RWPE2 (cell line): ENCODE measurements at regions not wholly inside any gene's neighbourhood (a gene's known extent, or its start where the extent isn't known, plus 50 kb on each side); places are given as distances from the start of the nearest gene placed in this dataset.

Experiments
- ATAC-seq: fragments of 200-7000 bp; cut with Tn5 transposase; 3 replicates; pipeline ENCODE4 v1.9.1; 2021; ENCODE audit warnings: low read depth
- DNase-seq: peaks from one replicate; pipeline ENCODE4 v3.0.0-alpha.2; 2020; ENCODE audit warnings: low spot score
- H3K27ac ChIP-seq: fragments of 450-650 bp; 2 replicates; pipeline ENCODE4 v1.5.1; 2017; ENCODE audit warnings: mild to moderate bottlenecking; ENCODE audit not compliant: poor library complexity, severe bottlenecking
- H3K27me3 ChIP-seq: fragments of 250-450 bp; sonication (Bioruptor Pico); 2 replicates; pipeline ENCODE4 v1.5.1; 2021; ENCODE audit warnings: mild to moderate bottlenecking, moderate library complexity; ENCODE audit not compliant: insufficient read depth, poor library complexity, severe bottlenecking
- H3K36me3 ChIP-seq: fragments of 250-450 bp; sonication (Bioruptor Pico); 2 replicates; pipeline ENCODE4 v1.5.1; 2020; ENCODE audit warnings: low read depth, mild to moderate bottlenecking, moderate library complexity
- H3K4me1 ChIP-seq: fragments of 250-450 bp; sonication (Bioruptor Pico); 2 replicates; pipeline ENCODE4 v1.5.1; 2021; ENCODE audit warnings: mild to moderate bottlenecking, moderate library complexity; ENCODE audit not compliant: insufficient read depth, poor library complexity, severe bottlenecking
- H3K4me3 ChIP-seq: fragments of 250-450 bp; sonication (Bioruptor Pico); 2 replicates; pipeline ENCODE4 v1.5.1; 2021; ENCODE audit warnings: mild to moderate bottlenecking, moderate library complexity; ENCODE audit not compliant: severe bottlenecking
- H3K9me3 ChIP-seq: fragments of 250-450 bp; sonication (Bioruptor Pico); 2 replicates; pipeline ENCODE4 v1.5.1; 2021; ENCODE audit warnings: mild to moderate bottlenecking, moderate library complexity; ENCODE audit not compliant: severe bottlenecking
- TF ChIP-seq, protein P1 (sequence below): fragments of 450-650 bp; IDR thresholded peaks from one replicate; pipeline ENCODE4 v1.5.1; 2017; ENCODE audit warnings: mild to moderate bottlenecking, moderate library complexity; ENCODE audit not compliant: poor library complexity, severe bottlenecking

DNA sequence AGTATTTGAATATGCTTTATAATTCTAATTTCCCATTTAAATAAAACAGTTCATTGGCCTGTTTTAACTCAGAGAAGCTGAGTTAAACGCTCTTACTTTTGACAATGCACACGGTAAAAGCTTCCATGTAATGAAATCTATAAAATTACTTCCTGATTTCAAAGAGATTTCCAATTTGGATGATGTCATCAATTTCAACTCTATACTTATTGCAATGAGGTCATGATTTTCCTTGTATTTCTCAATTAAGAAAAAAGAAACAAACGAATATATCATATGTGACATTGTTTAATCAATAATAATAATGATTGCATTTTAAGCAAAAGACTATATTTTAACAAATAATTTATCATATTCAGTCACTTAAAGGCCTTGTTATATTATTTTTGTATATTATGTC, 926.1 kb upstream of the MANEA start:
- Histone ChIP-seq H3K4me3 (no peak overlapping the region), H3K27ac (no peak overlapping the region), H3K36me3 (no peaks in the 10 kb centered on the region), H3K4me1 (no peaks in the 10 kb centered on the region), H3K27me3 (no peaks in the 10 kb centered on the region), H3K9me3 (no peaks in the 10 kb centered on the region)
- no peak for ATAC-seq
- no peak for DNase-seq
- TF ChIP-seq, protein P1, sequence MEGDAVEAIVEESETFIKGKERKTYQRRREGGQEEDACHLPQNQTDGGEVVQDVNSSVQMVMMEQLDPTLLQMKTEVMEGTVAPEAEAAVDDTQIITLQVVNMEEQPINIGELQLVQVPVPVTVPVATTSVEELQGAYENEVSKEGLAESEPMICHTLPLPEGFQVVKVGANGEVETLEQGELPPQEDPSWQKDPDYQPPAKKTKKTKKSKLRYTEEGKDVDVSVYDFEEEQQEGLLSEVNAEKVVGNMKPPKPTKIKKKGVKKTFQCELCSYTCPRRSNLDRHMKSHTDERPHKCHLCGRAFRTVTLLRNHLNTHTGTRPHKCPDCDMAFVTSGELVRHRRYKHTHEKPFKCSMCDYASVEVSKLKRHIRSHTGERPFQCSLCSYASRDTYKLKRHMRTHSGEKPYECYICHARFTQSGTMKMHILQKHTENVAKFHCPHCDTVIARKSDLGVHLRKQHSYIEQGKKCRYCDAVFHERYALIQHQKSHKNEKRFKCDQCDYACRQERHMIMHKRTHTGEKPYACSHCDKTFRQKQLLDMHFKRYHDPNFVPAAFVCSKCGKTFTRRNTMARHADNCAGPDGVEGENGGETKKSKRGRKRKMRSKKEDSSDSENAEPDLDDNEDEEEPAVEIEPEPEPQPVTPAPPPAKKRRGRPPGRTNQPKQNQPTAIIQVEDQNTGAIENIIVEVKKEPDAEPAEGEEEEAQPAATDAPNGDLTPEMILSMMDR = no peak

DNA sequence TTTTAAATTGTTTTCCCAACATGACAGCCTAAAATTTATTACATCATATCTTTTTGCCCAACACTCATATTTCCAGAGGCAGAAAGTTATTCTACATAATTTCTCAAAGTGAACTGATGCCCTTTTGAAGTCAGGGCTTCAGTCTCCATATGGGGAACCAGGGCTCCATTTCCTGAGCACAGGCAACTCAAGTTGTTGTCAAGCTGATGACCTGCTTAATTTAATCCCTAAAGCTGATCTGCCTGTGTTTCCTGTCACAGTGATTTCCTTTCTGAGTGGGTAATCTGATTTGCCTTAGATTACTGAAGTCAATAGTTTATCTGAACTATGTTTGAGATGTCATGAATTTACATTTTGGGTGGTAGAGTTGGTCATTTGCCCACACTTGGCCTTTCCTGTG, 932.1 kb upstream of the MANEA start:
- Histone ChIP-seq H3K36me3 (no peaks in the 10 kb centered on the region), H3K4me3 (no peak overlapping the region), H3K9me3 (no peaks in the 10 kb centered on the region), H3K27ac (no peak overlapping the region), H3K4me1 (no peaks in the 10 kb centered on the region), H3K27me3 (no peaks in the 10 kb centered on the region)
- TF ChIP-seq, protein P1 = no peak
- ATAC-seq (no peak), DNase-seq (no peak)

GRCh38 chr6:94639564-94639963, 937.8 kb upstream of the MANEA start:
- Histone ChIP-seq H3K4me3 (no peak overlapping the region), H3K9me3 (no peaks in the 10 kb centered on the region), H3K36me3 (no peaks in the 10 kb centered on the region), H3K4me1 (no peaks in the 10 kb centered on the region), H3K27ac (no peak overlapping the region), H3K27me3 (no peaks in the 10 kb centered on the region)
- ATAC-seq = no peak
- TF ChIP-seq, protein P1 = no peak
- no peak for DNase-seq

- Histone ChIP-seq H3K27ac (no peak overlapping the region), H3K9me3 (no peaks in the 10 kb centered on the region), H3K4me3 (no peak overlapping the region), H3K27me3 (no peaks in the 10 kb centered on the region), H3K36me3 (no peaks in the 10 kb centered on the region), H3K4me1 (no peaks in the 10 kb centered on the region)
- TF ChIP-seq, protein P1 = peak; percentile 69
- DNase-seq (no peak), ATAC-seq (peak; percentile 76)
Measured at GRCh38 chr6:94636780-94637385, 940.5 kb upstream of the MANEA start.

GRCh38 chr6:94623586-94623985, 953.7 kb upstream of the MANEA start:
- Histone ChIP-seq H3K4me1 (no peaks in the 10 kb centered on the region), H3K36me3 (no peaks in the 10 kb centered on the region), H3K27ac (no peak overlapping the region), H3K9me3 (no peaks in the 10 kb centered on the region), H3K27me3 (peaks cover 4% of the 10 kb centered on the region), H3K4me3 (no peak overlapping the region)
- TF ChIP-seq, protein P1 = no peak
- DNase-seq (no peak), ATAC-seq (no peak)
